CD4-positive, alpha-beta T cell treated with Interleukin-1 beta for 1 hour (primary cell): ENCODE measurements at regions not wholly inside any gene's neighbourhood (a gene's known extent, or its start where the extent isn't known, plus 50 kb on each side); places are given as distances from the start of the nearest gene placed in this dataset.

ENCODE experiments used
- DNase-seq, 2 donors: peaks; one replicate each; pipeline ENCODE4 v3.0.0-alpha.2; 2020 to 2022

DNA sequence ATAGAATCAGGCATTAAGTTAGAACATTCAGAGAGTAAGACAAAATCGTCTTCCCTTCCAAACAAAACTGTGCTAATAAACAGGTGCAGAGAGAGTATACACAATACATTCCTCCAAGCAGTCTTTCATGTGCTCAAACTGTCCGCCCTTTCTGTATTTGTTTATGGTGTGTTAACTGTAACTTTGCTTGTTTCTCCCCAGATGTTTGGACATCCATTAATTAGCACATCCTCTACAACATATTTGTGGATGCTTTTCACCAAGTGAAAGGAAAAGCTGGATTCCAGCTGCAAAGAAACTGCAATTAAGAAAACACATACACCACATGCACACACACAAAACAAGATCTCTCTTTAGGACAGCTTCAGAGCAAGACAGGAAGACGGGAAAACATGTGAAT, 912.6 kb downstream of the NTRK3 start:
- no peak for DNase-seq

DNA sequence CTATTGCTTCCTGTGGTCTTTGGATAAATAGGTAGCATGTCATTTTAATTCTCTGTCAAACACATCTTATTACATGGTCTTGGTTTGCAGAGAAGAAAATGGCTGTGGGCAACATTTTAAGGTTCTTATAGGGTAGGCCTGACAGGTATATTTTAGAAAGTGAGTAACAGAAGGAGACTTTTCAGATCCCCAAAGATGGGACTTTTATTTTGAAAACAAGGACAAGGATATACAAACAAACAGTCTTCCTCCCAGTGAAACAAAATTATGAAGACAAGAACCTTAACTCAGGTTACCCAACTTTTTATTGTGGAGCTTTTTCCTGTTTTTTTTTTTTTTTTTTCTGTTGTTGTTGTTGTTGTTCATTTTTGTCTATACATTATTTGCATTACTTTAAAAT, 916.2 kb downstream of the NTRK3 start:
- no peak for DNase-seq

DNA sequence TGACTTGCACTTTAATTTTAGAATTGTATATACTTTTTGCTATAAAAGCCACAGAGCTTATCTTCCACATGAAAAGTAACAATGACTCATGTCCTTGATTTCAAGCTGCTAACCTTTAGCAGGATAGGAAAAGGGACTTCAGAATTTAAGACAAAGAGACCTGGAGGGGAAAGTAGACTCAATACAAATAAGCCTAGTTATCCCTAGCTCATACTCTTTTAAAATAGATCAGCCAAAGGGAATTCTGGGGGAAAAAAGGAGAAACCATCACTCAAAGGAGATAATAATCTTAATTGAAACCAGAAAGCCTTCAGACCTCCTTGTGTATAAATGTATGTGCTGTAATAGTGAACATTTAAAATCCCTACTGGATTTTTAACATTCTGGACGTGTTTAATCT, 930.3 kb downstream of the NTRK3 start:
- DNase-seq: no peak

DNA sequence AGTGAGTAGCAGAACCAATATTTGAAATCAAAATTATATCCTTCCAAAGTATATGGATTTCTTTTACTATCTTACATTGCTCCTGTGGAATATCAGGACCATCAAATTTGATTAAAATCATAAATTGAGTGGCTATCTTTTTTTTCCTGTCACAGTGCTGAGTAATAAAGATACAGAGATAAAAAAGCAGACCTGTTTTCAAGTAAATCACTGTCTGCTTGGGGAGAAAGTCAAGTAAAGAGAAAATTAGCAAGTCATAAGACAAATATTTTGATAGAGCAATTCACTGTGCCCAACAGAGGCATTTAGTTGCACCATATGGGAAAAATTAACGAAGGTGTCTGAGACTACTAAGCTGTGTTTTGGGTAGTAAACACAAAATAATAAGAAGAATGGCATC, 933.7 kb downstream of the NTRK3 start:
- no peak for DNase-seq

DNA sequence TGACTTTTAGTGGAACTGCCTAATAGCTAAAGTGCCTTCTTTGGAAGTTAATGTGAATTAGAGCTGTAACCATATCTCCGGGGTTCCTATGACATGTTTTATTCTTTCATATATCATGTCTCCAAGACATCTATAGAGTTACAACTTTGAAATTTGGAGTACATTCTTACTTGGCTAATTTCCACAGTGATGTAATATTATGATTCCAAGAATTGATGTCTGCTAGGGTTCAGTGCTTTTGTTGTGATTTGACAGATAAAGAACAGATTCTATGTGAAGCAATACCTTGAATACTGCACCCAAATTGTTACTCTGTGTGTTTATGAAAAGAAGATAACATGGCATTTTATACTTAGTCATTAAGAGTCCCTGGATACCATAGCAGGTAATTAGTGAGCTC, 934.3 kb downstream of the NTRK3 start:
- no peak for DNase-seq

DNA sequence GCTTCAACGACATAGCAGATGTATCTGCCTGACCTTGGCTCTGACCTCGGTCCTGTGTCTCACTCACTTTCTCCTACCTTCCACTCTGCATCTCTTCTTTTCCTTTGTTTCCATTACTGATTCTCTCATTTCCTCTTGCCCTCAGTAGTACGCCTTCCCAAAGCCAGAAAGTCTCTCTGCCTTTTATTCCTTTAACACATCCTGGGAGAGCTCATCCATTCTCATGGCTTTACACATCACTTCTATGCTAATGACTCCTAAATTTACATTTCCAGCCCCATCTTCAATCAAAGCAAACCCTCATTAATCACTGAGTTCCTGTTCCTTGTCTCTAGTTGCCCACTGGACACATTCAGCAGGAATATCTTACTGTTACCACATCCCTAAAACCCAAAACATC, 938.6 kb downstream of the NTRK3 start:
- DNase-seq: no peak

DNA sequence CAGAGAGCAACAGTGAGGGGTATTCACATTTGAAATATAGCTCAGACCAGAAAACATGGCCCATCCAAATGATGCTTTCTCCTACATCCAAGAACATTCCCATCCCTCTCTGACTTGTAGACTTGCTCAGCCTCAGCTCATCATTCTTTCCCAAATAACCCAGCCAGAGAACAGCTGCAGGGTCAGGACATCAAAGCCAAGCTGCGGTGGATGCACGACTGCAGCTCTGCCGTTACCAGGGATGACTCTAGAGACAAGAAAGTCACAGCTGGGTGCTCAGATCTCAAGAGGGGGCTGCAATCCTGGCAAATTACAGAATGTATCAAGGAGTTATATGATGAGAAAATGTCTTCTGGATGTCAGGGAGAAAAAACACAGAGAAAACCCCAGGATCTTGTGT, 944.3 kb downstream of the NTRK3 start:
- no peak for DNase-seq

DNA sequence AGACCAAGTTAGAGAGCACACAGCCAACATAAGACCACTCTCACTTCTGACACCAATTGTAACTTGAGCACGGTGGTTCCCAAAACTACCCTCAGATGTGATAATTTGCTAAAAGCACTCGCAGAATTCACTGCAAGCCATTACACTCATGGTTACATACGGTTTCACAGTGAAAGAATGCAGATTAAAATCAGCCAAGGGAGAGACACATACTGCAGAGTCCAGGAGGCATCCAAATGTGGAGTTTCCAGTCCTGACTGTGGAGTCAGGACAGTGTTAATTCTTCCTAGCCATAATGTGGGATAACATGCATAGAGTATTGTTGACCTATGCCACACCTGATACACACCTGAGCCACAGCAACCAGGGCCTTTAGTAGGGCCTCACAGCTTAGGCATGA, 956.4 kb downstream of the NTRK3 start:
- no peak for DNase-seq

DNA sequence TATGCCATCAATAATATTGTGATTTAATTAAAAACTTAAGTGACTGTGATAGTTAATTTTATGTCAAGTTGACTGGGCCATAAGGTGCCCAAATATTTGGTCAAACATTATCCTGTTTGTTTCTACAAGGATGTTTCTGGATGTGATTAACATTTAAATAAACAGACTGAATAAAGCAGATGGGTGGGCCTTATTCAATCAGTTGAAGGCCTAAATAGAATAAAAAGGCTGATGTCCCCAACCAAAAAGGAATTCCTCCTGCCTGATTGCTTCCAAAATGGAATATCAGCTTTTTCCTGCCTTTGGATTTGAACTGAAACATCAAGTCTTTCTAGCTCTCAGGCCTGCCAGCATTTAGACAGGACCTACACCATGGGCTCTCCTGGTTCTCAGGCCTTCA, 961.7 kb downstream of the NTRK3 start:
- no peak for DNase-seq

DNA sequence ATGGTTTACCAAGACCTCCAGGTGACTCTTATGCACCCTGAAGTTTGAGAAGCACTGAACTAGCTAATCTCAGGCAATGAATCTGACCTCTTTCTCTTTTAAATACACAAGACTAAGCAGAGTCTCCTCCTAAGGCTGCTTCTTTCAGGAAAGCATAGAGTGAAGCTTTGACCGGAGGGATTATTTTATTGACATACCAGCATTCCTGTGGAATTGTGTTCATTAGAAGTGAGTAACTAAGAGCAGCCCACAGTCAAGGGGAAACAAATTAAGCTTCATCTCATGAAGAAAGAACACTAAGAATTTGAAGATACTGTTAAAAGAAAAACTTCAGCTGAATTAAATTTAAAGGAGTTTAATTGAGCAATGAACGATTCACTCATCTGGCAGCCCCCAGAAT, 963.5 kb downstream of the NTRK3 start:
- no peak for DNase-seq

DNA sequence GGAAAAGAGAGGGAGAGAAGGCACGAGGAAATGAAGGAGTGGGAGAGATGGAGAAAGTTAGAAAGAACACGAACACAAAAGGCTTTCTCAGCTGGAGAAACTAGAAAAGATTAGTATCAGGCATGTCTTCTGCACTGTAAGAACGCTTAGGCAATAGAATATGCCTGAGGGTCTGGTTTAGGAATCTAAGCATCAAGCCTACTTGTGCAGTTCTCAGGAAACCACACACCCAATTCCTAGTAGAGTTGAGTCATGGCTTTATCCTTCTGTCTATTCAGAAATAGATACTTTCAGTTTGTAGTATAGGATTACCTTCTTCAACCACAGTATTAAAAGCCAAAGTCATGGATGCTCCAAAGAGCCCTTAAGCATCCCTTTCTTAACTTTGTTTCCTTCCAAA, 969.4 kb downstream of the NTRK3 start:
- DNase-seq: no peak

DNA sequence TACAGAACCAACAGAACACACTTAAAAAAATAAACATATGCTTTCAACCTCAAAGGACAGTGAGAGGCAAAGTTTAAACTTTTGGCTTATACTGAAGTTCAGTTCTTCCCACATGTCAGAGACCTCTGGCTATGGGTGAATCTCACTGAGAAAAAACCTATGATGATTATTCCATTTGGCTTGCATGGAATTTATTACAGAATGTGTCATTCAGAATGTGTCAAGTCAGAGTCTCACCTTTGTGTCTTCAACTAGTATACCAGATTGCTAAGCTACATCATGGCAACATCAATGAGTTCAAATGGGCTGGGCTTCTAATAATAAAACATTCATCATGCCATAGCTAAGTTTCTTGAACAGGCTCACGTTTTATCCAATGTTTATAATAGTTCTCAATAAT, 987.0 kb downstream of the NTRK3 start:
- DNase-seq: no peak

DNA sequence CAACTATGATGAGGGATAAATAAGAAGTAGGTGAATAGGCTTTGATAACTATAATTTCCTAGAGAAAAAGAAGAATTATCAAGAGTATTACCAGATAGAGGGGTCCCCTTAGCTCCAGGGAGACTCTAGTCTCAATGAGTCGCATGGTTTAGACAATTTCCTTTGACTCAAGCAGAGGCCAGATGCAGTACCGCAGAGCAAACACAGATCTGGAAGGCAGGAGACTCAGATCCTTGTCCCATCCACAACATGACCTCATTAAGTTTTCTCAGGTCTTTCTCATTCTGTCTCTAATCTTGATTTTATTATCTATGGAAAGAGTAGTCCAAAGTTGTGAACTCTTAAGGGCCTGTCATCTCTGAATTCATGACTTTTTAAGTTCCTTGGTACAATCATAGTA, 987.9 kb downstream of the NTRK3 start:
- no peak for DNase-seq

DNA sequence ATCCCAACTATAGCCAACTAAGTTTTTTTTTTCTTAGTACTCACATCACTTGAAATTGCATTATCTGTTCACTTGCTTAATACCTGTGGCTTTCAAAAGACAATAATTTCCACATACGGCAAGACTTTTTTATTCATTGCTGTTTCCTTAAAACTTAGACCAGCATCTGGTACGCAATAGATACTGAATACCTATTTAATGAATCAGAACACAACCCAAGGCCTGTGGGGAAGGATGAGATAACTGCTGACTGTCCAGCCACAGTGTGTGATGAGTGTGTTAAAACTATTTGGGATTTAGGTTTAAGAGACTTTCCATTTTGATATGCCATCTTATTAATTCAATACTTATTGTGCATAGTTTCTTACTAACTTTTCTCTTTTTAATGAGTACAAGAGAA, 988.7 kb downstream of the NTRK3 start:
- DNase-seq: no peak

DNA sequence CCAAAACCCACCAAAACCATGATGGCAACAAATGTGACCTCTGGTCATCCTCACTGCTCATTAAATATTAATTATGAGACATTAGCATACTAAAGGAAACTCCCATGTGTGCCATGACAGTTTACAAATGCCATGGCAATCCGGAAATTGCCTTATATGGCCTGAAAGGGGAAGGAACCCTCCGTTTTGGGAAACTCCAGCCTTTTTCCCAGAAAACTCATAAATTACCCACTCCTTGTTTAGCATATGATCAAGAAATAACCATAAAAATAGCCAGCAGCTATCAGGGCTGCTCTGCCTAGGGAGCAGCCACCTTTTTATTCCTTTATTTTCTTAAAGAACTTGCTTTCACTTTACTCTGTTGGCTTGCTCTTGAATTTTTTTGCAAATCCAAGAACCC, 992.7 kb downstream of the NTRK3 start:
- no peak for DNase-seq

DNA sequence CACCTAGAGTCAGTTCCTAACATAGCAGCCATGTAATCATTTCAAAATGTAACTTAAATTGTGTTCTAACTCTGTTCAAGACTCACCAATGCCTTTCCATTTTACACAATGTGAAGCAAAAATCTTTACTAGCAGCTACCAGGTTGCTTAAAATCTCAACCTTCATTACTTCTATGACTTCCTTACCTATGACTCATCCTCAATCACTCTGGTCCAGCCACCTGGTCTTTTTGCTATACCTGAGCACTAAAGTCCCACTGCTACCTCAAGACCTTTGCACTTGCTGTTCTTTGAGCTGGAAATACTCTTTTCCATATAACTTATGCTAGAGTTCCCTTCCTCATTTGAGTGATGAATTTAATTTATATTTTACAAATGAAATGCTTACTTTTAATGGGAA, 993.2 kb downstream of the NTRK3 start:
- no peak for DNase-seq

DNA sequence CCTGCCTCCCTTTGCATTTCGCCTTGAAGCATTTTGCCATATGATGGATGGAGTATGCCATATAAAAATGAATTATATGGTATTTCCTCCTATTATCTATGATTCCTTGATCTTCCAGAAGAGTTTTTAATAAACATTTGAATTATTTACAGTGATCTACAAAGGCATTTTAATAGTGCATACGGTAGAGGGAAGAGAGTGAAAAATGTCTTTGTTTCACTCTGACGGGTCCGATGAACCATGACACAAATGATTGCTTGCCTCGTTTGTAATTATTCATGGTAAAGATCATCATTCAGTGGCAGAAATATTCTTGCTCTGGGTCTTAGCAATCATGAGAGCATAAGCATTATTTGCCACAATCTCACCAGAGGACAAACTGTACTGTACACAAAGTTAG, 1010.9 kb downstream of the NTRK3 start:
- no peak for DNase-seq

DNA sequence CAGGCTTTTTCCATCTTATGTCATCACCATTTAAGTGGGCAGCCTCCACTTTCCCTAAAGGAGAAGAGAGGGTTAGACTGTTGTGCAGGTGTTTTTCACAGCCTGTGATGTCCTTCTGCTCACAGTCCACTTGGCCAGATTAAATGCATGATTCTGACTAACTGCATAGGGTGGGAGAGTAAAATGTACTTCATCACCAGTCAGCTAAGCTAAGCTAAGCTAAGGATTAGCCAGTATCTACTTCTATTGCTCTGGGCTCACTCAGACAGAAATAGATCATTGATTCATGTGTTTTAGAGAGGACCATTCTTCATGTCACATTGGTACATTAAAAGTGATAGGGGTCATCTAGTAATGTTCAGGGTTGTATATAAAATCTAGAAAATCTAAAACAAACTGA, 1013.1 kb downstream of the NTRK3 start:
- no peak for DNase-seq

DNA sequence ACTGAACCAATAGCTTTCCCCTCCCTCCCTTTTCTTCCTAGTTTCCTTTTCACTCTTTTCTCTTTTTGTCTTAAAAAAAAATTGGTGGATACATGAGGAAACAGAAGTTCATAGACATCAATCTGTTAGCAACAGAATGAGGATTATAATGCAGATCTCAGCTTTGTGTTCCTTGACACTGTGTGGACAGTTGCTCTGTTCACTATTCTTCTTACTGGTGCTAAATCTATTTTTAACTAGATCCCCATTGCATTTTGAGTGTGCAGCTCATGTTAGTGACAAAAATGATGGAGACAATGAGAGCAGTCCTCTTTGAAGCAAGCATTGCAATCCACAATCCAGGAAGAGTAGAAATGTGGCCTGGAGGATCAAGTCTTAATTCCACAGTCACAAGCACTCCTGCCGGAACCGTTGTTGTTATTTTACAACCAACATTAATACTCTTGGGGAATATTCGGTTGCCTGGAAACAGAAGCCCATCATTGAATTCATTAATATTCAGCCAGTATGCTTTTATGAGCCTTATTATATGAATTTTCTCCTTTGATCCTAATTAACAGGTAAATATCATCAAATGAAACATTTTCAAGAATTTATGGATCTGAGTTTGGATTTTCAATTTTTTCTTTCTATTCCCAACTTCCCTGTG, 1016.8 kb downstream of the NTRK3 start:
- no peak for DNase-seq

DNA sequence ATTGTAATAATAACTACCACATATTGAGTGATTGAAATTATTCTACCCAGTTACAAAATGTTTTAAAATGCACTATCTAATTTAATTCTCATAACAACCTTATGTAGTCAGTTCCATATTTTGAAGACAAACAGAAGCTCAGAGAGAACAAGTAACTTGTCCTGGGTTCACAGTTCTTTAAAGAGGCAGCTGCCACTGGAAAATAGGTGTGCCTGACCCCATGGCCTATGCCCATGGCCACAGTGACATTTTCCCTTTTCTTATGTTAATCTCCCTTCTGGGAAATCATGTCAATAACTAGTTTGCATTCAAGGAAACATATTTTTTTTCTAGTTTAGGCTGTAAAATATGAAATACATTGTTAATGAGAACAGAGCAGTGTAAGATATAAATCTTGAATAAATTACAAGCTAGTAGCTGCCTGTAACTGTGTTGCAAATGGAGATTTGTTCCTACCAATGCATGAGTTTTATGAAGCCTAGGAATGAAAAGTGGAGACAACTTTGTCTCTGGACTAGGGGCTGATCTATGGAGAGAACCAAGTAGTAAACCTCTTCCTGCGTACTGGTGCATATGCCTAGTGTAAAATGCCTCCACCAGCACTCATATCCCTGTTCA, 1018.0 kb downstream of the NTRK3 start:
- no peak for DNase-seq

DNA sequence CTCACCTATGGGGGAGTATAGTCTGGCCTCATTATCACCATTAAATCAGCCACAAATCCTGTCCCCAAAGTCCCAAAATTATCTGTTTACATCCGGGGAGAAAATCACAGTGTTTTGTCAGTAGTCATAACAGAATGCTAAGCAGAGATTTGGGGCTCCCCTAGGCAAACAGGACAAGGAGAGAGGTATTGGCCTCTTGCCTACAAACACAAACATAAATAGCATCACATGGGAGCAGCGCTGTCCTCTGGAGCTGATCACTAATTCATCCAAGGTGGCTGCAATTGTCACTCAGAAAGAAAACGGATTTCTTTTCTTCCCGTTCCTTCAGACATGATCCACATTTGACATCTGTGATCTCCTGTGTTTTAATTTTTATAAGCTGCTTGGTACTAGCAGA, 1028.1 kb downstream of the NTRK3 start:
- DNase-seq: no peak

DNA sequence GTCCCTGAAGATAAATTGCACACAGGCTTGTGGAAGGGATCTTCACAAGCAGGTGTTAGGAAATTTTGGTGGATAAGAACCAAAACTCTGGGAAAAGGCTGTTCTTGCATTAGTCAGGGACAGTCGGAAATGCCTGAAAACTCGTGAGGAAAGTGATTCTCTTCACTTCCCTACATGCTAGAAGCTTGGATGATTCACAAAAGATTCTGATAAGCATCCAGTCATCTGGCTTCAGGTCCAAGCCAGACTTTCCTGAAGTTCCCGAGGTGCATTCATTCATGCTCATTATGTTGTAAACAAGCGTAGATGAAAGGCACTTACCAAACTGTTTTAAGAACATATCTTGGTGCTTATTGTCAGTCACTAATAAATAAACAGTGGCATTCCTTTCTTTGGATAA, 1028.7 kb downstream of the NTRK3 start:
- no peak for DNase-seq

DNA sequence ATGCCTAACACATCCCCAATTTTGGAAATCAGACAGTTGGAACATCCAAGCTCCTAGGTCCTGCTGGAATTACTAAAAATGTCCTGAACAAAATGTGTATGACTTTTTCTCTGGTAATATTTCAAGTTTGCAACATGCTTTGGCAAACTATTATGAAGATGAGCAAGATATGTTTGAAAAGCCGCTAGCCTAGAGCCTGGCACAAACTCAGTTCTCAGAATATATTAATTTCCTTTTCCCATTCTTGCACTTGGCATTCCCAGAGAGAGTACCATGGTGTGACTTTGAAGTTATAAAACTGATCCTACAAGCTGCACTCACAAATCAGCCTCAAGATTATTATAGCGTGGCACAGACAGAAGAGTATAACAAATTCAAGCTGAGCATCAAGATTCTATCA, 1031.1 kb downstream of the NTRK3 start:
- no peak for DNase-seq

DNA sequence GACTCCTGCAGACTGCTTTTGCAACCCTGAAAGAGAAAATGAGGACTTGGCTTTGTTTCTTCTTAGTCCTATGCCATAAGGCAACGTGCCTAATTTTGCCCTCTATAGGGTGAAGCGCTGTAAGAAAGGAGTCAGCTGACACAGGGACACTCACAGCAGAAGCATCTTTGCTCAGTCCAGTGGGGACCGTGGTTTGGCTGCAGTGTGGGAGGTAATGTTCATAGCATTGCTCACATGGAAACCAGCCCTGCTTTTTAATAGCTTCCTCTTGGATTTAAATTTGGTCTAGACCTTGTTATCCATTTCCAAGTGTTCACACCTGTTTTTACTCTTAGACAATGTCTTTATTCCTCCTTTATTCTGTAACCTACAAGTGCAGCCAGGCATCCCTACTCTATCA, 1032.1 kb downstream of the NTRK3 start:
- no peak for DNase-seq
